ENCODE measurements at regions not wholly inside any gene's neighbourhood (a gene's known extent, or its start where the extent isn't known, plus 50 kb on each side); places are given as distances from the start of the nearest gene placed in this dataset.
"Not testable (repeated sequence)": the region's sequence is repeated elsewhere in the genome, so short reads cannot be mapped to it uniquely, and the experiment has no call there.

DNA sequence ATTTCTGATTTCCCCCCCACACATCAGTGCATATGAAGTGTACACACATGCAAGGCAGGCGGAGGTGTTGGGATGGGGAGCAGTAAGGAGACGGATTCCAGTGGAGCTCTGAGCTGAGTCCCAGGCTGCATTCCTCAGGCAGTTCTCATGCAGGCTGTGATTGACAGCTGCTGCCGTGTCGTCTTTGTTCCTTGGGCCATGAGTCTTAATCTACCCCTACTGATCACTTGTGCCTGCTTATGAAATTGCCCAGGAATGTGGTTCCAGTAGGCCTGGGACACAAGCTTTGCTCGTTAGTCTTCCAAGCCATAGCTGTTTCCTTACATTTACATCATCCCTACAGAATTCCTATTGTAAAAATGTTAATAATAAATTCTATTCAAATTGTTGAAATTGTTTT is 1241.9 kb downstream of the UQCRFS1 start:
- TF ChIP-seq, protein P1, sequence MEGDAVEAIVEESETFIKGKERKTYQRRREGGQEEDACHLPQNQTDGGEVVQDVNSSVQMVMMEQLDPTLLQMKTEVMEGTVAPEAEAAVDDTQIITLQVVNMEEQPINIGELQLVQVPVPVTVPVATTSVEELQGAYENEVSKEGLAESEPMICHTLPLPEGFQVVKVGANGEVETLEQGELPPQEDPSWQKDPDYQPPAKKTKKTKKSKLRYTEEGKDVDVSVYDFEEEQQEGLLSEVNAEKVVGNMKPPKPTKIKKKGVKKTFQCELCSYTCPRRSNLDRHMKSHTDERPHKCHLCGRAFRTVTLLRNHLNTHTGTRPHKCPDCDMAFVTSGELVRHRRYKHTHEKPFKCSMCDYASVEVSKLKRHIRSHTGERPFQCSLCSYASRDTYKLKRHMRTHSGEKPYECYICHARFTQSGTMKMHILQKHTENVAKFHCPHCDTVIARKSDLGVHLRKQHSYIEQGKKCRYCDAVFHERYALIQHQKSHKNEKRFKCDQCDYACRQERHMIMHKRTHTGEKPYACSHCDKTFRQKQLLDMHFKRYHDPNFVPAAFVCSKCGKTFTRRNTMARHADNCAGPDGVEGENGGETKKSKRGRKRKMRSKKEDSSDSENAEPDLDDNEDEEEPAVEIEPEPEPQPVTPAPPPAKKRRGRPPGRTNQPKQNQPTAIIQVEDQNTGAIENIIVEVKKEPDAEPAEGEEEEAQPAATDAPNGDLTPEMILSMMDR (IDR thresholded peaks at IDR 0.05; ENCODE audit: low read depth, low read length, missing control alignments) = no peak
- DNase-seq (ENCODE audit: low read depth) = no peak
- H3K4me3 ChIP-seq (ENCODE audit: low read depth, low read length) = no peak overlapping the region

DNA sequence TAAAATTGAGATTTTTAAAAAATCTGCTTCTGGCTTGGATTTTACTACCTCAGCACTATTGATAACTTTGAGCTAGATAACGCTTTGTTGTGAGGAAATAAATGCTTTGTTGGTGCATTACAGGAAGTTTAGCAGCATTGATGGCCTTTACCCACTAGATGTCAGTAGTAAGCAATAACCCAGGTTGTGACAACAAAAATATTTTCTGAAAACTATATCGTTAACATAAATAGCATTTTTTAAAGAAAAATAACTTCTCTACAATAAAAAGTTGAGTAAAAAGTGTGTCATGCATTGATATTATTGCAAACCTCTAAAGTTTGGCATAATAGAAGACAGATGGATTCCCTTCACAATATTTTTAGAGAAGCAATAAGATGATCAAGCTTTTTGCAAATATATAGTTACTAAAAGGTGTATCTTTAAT is 1246.5 kb downstream of the UQCRFS1 start:
- no peak for DNase-seq (ENCODE audit: low read depth)
- TF ChIP-seq, protein P1 (IDR thresholded peaks at IDR 0.05; ENCODE audit: low read depth, low read length, missing control alignments) = peak; percentile 56
- H3K4me3 ChIP-seq (ENCODE audit: low read depth, low read length) = no peak overlapping the region

DNA sequence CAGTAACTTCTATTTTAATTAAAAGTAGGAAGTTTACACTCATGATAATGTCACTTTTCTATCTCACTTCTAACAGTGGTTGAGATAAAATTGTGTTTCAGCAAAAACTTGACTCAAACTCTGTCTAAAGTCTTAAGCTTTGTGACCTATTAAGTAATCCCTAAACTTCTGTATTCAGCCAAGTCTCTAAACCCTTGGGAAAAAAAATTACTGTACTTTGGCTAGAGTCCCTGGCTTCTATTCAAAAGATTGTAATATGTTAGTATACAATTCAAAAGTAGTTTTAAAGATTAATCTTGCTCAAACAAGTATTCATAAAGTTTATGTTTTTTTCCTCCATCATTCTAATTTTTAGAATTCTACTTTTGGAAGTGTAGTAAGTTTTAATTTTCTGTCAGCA is 1248.8 kb downstream of the UQCRFS1 start:
- TF ChIP-seq, protein P1 (IDR thresholded peaks at IDR 0.05; ENCODE audit: low read depth, low read length, missing control alignments) = no peak
- no peak overlapping the region for H3K4me3 ChIP-seq (ENCODE audit: low read depth, low read length)
- DNase-seq (ENCODE audit: low read depth) = no peak

DNA sequence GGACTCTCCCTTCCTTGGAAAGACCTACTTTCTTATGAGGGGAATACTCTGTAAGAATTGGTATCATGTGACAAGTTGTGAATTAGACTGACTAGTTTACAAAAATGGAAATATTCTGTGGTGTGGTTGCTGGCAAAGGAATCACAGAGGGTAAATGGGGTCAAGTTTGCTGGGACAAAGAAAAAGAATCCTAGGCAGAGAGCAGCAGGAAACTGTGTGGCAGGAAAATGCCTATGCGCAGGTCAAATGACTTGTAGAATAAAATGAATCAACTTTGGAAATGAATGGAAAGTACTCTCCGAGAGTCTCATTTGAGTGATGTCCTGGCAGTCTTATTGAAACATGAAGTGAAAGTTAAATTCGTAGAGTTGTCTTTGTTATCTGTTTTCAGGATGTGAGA is 1250.7 kb downstream of the UQCRFS1 start:
- TF ChIP-seq, protein P1 (IDR thresholded peaks at IDR 0.05; ENCODE audit: low read depth, low read length, missing control alignments) = no peak
- no peak overlapping the region for H3K4me3 ChIP-seq (ENCODE audit: low read depth, low read length)
- no peak for DNase-seq (ENCODE audit: low read depth)

DNA sequence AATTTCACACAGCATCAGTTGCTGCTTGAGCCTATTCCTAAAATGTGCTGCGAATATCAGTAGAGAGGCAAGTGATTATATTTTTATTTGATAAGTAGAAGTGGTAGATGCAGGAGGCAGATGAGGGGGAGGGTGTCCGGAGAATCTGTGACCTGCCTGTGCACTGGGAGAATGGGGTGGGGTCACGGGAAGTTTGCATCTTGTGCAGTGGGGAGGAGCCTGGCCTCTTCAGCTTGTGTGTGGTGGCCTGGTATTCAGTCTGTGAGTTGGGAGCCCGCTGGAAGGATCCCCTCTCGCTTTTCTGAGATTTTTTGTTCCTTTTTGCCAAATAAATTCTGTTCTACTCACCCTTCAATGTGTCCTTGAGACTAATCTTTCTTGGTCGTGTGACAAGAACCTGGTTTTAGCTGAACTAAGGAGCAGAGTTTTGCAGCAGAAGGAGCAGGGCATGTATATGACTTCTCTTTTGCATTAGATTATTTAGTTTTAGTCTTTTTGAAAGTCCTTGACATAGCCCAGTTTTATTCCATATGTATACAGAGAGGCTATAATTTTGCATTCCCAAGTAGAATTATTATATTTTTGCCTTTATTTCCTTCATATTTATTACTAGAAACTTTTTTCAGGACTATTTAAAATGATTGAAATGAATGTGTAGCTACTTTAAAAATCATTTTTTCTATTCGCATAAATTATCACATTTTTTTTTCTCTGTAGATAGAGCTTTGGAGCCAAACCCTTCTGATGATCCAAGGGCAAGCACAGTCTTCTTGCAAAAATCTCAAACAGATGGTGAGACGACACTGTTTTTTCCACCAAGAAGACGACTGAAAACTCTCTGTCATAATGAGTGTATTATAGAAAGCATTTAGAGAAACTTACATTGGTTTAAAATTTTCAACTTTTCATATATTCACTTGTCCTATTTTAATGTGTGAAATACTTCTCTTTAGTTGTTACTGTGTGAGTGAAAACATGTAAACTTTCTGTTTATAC is 1257.2 kb downstream of the UQCRFS1 start:
- no peak for DNase-seq (ENCODE audit: low read depth)
- TF ChIP-seq, protein P1 (IDR thresholded peaks at IDR 0.05; ENCODE audit: low read depth, low read length, missing control alignments) = no peak
- no peak overlapping the region for H3K4me3 ChIP-seq (ENCODE audit: low read depth, low read length)

DNA sequence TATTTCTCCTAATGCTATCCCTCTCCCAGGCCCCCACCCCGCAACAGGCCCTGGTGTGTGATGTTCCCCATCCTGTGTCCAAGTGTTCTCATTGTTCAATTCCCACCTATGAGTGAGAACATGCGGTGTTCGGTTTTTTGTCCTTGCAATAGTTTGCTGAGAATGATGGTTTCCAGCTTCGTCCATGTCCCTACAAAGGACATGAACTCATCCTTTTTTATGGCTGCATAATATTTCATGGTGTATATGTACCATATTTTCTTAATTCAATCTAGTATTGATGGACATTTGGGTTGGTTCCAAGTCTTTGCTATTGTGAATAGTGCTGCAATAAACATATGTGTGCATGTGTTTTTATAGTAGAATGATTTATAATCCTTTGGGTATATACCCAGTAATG is 1270.3 kb downstream of the UQCRFS1 start:
- not testable (repeated sequence) for H3K4me3 ChIP-seq (ENCODE audit: low read depth, low read length); DNase-seq (ENCODE audit: low read depth)

DNA sequence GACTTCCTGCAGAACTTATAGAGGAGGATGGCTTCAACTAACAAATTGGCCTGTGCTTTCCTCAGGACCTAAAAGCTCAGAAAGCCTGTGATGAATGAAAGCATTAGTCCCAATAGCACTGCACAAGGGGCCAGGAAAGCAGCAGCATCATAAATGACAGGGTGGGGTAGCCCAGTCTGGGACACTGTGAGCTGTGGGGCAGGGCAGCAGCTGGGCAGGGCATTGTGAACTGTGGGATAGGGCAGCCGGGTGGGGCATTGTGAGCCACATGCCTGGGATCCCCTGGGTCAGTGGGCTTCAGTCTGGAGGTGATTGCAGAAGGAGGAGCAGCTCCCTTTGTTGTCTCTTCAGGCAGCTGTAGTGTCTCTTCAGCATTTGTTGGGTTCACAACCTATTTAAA is 1276.8 kb downstream of the UQCRFS1 start:
- no peak overlapping the region for H3K4me3 ChIP-seq (ENCODE audit: low read depth, low read length)
- TF ChIP-seq, protein P1 (IDR thresholded peaks at IDR 0.05; ENCODE audit: low read depth, low read length, missing control alignments) = no peak
- DNase-seq (ENCODE audit: low read depth) = no peak
